Liver (tissue), 8 donors: ENCODE measurements at regions not wholly inside any gene's neighbourhood (a gene's known extent, or its start where the extent isn't known, plus 50 kb on each side); places are given as distances from the start of the nearest gene placed in this dataset.

Experiments used
- DNase-seq: peaks from one replicate; pipeline ENCODE4 v3.0.0-alpha.2; 2017; ENCODE audit warnings: low spot score
- H3K27ac ChIP-seq, 2 donors: one replicate each; pipeline ENCODE4 v1.7.0; 2013; ENCODE audit warnings: inconsistent platforms in 2 of 2, low read length in 2 of 2, control low read depth in 1 of 2, low read depth in 1 of 2, mild to moderate bottlenecking in 1 of 2
- H3K27me3 ChIP-seq, 4 donors: one replicate each; pipeline versions ENCODE4 v1.6.1 to v1.7.0; 2013; ENCODE audit warnings: low read length in 3 of 4, inconsistent platforms in 1 of 4, mild to moderate bottlenecking in 1 of 4, moderate library complexity in 1 of 4; ENCODE audit not compliant: control insufficient read depth in 4 of 4, insufficient read depth in 4 of 4
- H3K36me3 ChIP-seq, 4 donors: one replicate each; pipeline versions ENCODE4 v1.6.1 to v1.7.0; 2013; ENCODE audit warnings: low read length in 3 of 4, mild to moderate bottlenecking in 3 of 4, low read depth in 1 of 4, moderate library complexity in 1 of 4; ENCODE audit not compliant: control insufficient read depth in 4 of 4, insufficient read depth in 3 of 4
- H3K4me1 ChIP-seq, 4 donors: one replicate each; pipeline versions ENCODE4 v1.6.1 to v1.7.0; 2013; ENCODE audit warnings: low read length in 3 of 4, mild to moderate bottlenecking in 3 of 4, moderate library complexity in 1 of 4; ENCODE audit not compliant: control insufficient read depth in 4 of 4, insufficient read depth in 4 of 4
- H3K4me3 ChIP-seq, 3 donors: one replicate each; pipeline versions ENCODE4 v1.6.1 to v1.7.0; 2013; ENCODE audit warnings: low read length in 3 of 3, control low read depth in 1 of 3, low read depth in 1 of 3, mild to moderate bottlenecking in 1 of 3
- H3K9ac ChIP-seq, 2 donors: one replicate each; pipeline ENCODE4 v1.7.0; 2013; ENCODE audit warnings: low read length in 2 of 2, mild to moderate bottlenecking in 2 of 2, moderate library complexity in 2 of 2, control low read depth in 1 of 2, low read depth in 1 of 2
- H3K9me3 ChIP-seq, 4 donors: one replicate each; pipeline versions ENCODE4 v1.6.1 to v1.7.0; 2013; ENCODE audit warnings: low read length in 3 of 4; ENCODE audit not compliant: control insufficient read depth in 4 of 4
- FOXA1 ChIP-seq: IDR thresholded peaks from 2 replicates; pipeline ENCODE4 v1.6.1; 2016; ENCODE audit warnings: antibody characterized with exemption
- HNF4A ChIP-seq, 2 donors: conservative IDR thresholded peaks; 2 replicates each; pipeline ENCODE4 v1.6.1; 2016; ENCODE audit warnings: antibody characterized with exemption in 2 of 2, mild to moderate bottlenecking in 2 of 2
- JUND ChIP-seq, 2 donors: IDR thresholded peaks; 2 replicates each; pipeline ENCODE4 v1.6.1; 2016; ENCODE audit warnings: antibody characterized with exemption in 2 of 2
- NR2F2 ChIP-seq: IDR thresholded peaks from 2 replicates; pipeline ENCODE4 v1.6.1; 2016; ENCODE audit warnings: antibody characterized with exemption
- RAD21 ChIP-seq, 2 donors: IDR thresholded peaks; 2 replicates each; pipeline ENCODE4 v1.6.1; 2016; ENCODE audit warnings: antibody characterized with exemption in 2 of 2, mild to moderate bottlenecking in 2 of 2
- RXRA ChIP-seq, 2 donors: IDR thresholded peaks; 2 replicates each; pipeline ENCODE4 v1.6.1; 2017 to 2018; ENCODE audit warnings: antibody characterized with exemption in 2 of 2, mild to moderate bottlenecking in 1 of 2
- TAF1 ChIP-seq: conservative IDR thresholded peaks from 2 replicates; pipeline ENCODE4 v1.6.1; 2016; ENCODE audit warnings: antibody characterized with exemption, mild to moderate bottlenecking
- YY1 ChIP-seq: IDR thresholded peaks from 2 replicates; pipeline ENCODE4 v1.6.1; 2016; ENCODE audit warnings: antibody characterized with exemption, mild to moderate bottlenecking
- WGBS: extraction: QIAGEN DNeasy Blood & Tissue Kit; methylation state at CpG from one replicate; pipeline ENCODE4 v1.1.7; 2013; 5-methylcytosine and 5-hydroxymethylcytosine counted together
- TF ChIP-seq, protein P1 (sequence below): IDR thresholded peaks from 2 replicates; pipeline ENCODE4 v1.6.1; 2016; ENCODE audit warnings: antibody characterized with exemption, mild to moderate bottlenecking
- TF ChIP-seq, protein P2 (sequence below): fragments of 150-350 bp; IDR thresholded peaks from 2 replicates; pipeline ENCODE4 v1.5.1; 2017; ENCODE audit warnings: improper control_type of control experiment, low read depth, low read length; ENCODE audit not compliant: missing input control
- TF ChIP-seq, protein P3 (sequence below): IDR thresholded peaks from 2 replicates; pipeline ENCODE4 v1.6.1; 2016; ENCODE audit warnings: antibody characterized with exemption
- TF ChIP-seq, protein P4 (sequence below): IDR thresholded peaks from 2 replicates; pipeline ENCODE4 v1.6.1; 2016; ENCODE audit warnings: antibody characterized with exemption
- donor health status: healthy.
- donor health status: healthy.
- donor health status: healthy.
- donor health status: healthy.
- donor health status: healthy.

DNA sequence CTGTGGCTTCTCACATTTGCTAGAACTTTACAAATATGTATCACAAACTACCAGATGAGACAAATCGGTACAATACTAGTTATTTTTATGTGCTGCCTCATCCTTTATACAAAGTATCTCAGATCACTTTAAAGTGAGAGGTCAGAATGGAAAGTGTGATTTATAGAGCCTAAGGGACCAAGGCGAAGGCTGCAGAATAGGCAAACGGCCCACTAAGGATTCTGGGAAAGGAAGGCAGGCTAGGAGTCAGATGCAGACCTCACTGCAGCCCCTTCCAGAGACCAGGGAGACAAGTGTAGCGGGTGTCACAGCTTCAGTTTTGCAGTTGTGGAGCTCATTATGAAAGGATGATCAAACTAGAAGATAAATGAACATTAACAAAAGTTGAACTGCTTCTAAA is 190.6 kb downstream of the HIBADH start:
- WGBS, result 84% methylated on average over 4 of the region's 4 CpGs
- no peak overlapping the region for H3K4me3 ChIP-seq

More for the DNA sequence above, 190.6 kb downstream of the HIBADH start:
- TF ChIP-seq, protein P1, sequence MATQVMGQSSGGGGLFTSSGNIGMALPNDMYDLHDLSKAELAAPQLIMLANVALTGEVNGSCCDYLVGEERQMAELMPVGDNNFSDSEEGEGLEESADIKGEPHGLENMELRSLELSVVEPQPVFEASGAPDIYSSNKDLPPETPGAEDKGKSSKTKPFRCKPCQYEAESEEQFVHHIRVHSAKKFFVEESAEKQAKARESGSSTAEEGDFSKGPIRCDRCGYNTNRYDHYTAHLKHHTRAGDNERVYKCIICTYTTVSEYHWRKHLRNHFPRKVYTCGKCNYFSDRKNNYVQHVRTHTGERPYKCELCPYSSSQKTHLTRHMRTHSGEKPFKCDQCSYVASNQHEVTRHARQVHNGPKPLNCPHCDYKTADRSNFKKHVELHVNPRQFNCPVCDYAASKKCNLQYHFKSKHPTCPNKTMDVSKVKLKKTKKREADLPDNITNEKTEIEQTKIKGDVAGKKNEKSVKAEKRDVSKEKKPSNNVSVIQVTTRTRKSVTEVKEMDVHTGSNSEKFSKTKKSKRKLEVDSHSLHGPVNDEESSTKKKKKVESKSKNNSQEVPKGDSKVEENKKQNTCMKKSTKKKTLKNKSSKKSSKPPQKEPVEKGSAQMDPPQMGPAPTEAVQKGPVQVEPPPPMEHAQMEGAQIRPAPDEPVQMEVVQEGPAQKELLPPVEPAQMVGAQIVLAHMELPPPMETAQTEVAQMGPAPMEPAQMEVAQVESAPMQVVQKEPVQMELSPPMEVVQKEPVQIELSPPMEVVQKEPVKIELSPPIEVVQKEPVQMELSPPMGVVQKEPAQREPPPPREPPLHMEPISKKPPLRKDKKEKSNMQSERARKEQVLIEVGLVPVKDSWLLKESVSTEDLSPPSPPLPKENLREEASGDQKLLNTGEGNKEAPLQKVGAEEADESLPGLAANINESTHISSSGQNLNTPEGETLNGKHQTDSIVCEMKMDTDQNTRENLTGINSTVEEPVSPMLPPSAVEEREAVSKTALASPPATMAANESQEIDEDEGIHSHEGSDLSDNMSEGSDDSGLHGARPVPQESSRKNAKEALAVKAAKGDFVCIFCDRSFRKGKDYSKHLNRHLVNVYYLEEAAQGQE, result no peak
- no peak for TF ChIP-seq JUND (IDR thresholded peaks at IDR 0.05)
- no peak for TF ChIP-seq RXRA (IDR thresholded peaks at IDR 0.05)
- TF ChIP-seq, protein P2, sequence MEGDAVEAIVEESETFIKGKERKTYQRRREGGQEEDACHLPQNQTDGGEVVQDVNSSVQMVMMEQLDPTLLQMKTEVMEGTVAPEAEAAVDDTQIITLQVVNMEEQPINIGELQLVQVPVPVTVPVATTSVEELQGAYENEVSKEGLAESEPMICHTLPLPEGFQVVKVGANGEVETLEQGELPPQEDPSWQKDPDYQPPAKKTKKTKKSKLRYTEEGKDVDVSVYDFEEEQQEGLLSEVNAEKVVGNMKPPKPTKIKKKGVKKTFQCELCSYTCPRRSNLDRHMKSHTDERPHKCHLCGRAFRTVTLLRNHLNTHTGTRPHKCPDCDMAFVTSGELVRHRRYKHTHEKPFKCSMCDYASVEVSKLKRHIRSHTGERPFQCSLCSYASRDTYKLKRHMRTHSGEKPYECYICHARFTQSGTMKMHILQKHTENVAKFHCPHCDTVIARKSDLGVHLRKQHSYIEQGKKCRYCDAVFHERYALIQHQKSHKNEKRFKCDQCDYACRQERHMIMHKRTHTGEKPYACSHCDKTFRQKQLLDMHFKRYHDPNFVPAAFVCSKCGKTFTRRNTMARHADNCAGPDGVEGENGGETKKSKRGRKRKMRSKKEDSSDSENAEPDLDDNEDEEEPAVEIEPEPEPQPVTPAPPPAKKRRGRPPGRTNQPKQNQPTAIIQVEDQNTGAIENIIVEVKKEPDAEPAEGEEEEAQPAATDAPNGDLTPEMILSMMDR, result no peak
- no peak for TF ChIP-seq FOXA1
- no peak for TF ChIP-seq TAF1
- no peak for TF ChIP-seq NR2F2
- TF ChIP-seq, protein P3, sequence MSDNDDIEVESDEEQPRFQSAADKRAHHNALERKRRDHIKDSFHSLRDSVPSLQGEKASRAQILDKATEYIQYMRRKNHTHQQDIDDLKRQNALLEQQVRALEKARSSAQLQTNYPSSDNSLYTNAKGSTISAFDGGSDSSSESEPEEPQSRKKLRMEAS, result no peak
- TF ChIP-seq, protein P4, sequence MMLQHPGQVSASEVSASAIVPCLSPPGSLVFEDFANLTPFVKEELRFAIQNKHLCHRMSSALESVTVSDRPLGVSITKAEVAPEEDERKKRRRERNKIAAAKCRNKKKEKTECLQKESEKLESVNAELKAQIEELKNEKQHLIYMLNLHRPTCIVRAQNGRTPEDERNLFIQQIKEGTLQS, result no peak
- TF ChIP-seq HNF4A (conservative IDR thresholded peaks at IDR 0.05), result no peak
- TF ChIP-seq YY1, result no peak
- TF ChIP-seq RAD21 (IDR thresholded peaks at IDR 0.05), result no peak
- Histone ChIP-seq H3K9me3 (no peaks in the 10 kb centered on the region), H3K27ac (no peak overlapping the region), H3K27me3 (no peaks in the 10 kb centered on the region), H3K9ac (no peak overlapping the region), H3K4me1 (no peaks in the 10 kb centered on the region), H3K36me3 (no peaks in the 10 kb centered on the region)
- no peak for DNase-seq
